ENCODE measurements at regions not wholly inside any gene's neighbourhood (a gene's known extent, or its start where the extent isn't known, plus 50 kb on each side); places are given as distances from the start of the nearest gene placed in this dataset.

DNA sequence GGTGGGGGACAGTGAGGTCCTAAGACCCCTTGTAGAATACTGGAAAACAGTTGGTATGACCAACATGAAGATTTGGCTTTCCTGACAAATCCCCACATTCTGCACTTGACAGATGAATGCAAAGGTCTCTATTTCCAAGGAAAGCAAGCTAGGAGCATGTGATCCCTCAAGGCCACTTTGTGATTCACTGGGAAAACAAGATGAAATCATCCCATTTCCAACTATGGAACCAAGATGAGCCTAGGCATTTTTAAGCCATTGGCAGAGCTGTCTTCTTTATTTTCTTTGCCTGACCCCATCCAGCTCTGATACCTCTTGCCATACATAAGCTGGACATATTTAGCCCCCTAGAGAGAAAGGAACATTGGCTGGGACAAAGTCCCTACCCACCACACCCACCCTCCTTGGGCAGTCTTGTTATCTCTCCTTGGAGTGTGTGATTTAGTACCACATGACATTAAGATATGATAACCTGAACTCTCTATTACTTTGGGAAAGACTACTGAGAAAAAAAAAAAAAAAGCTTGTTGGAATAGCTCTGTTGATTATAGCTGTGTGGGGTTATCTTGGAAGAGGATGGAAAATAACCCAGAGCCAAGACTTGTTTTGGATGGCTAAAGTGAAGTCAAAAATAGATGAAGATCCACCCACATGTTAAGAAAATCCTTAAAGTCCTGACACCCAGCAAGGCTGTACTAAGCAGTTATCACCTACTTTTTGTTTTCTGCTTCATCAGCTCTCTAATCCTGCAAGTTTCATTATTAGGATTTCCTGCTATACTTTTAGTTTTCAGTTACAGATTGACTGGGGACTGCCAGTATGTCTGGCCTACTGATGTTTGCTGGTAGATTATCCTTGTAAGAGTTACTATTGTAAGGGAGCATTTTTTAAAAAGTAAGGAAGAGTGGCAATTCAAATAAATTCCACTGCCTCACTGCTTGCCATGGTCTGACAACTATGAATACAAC, 90.1 kb upstream of the PREP start:
- no peak for DNase-seq (ENCODE audit: low read depth)

GRCh38 chr6:105489216-105489530, 86.3 kb upstream of the PREP start:
- no peak for DNase-seq (ENCODE audit: low read depth)

DNA sequence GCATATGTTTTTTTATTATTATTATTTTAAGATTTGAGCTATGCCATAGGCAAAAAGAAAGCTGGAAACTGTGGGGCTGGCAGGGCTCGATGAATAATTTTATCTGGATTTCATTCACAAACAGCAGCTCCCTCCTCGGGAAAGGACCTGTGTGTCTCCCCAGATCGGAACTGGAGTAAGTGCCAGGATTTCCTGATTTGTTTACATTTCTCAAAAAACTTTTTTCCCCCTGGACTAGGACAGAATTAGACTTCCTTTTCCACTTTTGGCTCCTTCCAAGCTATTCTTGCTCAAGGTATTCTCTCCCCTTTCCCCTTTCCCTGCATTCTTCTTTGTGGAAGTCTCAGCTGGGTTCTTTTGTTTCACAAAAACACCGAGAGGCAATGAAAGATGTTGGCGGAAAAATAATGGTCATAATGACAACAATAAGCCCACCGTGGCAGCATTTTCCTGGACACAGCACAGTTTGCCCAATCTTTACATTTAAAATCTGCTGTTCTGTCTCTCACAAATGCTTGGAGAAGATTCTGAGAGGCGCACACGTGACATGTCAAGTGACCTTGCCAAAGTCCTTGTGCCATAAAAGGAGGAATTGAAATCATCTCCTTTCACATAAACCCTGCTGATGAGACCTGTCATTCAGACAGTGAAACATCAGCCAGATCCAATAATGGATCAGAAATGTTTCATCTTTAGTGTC, 85.8 kb upstream of the PREP start:
- no peak for DNase-seq (ENCODE audit: low read depth)

DNA sequence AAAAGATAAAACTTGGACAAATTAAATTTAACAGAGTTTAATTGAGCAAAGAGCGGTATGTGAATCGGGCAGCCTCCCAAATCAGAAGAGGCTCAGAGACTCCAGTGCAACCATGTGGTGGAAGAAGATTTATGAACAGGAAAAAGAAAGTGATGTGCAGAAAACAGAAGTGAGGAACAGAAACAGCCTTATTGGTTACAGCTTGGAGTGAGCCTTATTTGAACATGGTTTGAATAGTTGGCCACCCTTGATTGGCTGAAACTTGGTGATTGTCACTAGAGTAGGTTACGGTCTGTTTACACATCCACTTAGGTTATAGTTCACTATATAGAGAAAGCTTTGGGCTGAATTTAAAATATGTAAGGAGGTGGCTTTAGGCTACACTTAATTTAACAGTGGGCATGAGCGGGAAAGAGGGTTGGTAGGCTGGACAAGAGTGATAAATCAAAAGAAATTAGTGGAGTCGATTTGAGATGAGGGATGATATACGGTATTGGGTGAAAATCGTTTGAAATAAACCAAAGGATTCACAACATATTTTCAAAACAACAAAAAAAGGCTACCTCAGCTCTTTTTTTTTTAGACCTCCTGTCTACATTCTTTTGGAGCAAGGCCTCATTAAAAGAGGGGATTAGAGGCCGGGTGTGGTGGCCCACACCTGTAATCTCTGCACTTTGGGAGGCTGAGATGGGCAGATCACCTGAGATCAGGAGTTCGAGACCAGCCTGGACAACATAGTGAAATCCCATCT, 84.3 kb upstream of the PREP start:
- no peak for DNase-seq (ENCODE audit: low read depth)

DNA sequence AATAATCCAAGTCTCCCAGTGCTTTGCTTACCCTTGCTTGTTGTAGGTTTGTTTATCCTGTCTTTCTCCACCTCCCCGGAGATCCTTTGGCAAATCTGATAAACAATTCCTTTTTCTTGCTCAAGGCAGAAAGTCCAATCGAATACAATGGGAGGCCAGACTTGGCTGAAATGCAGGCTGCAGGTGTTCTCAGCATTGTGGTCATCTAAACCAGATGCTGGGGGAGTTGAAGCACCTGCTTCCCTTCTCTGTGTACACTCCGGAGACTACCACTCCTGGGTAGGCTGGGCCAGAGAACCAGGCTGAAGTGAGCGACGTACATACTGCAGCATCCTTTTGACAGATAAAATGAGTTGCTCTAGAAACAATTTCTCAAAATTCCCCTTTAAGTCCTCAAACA, 82.6 kb upstream of the PREP start:
- no peak for DNase-seq (ENCODE audit: low read depth)

DNA sequence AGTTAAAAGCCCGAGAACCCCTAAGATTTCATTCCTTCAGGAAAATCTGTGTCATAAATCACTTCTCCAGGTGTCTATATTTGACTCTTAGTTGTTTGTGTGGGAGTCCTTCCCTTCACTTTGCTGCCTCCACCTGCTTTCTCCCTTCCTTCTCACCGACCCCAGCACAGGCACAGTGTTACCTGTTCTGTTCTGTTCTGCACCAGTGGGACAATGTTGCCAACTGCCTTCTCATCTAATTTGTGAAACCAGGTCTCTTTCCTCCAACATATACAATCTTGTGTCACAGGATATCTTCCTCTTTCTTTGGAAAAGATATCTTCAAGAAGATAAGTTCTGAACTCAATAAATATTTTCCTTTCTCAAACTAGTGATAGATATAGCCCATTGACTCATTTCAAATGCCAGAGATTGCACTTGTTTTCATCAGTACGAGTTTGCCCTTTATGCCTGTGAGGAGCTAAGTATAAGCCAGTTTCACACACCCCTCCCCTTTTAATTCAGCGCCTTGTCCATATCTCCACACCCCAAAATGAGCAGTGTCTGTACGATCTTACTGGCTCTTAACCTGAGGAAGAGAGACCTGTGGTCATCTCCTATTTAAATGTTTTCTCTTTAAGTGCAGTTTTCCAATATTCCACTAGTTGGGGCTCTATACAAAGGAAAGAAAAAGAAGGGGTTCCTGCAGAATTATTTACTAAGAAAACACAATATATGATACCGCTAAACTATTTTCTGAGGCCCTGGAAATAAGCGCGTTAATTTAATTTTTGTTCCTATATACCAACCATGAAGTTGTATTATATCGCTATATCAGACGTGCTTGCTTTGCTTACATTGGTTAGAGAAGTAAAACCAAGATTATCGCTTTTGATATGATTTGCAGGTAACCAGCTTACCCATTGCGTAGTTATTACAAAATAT, 81.6 kb upstream of the PREP start:
- no peak for DNase-seq (ENCODE audit: low read depth)

GRCh38 chr6:105483492-105483891, 80.6 kb upstream of the PREP start:
- no peak for DNase-seq (ENCODE audit: low read depth)

GRCh38 chr6:105482921-105483320, 80.0 kb upstream of the PREP start:
- DNase-seq (ENCODE audit: low read depth), result no peak

DNA sequence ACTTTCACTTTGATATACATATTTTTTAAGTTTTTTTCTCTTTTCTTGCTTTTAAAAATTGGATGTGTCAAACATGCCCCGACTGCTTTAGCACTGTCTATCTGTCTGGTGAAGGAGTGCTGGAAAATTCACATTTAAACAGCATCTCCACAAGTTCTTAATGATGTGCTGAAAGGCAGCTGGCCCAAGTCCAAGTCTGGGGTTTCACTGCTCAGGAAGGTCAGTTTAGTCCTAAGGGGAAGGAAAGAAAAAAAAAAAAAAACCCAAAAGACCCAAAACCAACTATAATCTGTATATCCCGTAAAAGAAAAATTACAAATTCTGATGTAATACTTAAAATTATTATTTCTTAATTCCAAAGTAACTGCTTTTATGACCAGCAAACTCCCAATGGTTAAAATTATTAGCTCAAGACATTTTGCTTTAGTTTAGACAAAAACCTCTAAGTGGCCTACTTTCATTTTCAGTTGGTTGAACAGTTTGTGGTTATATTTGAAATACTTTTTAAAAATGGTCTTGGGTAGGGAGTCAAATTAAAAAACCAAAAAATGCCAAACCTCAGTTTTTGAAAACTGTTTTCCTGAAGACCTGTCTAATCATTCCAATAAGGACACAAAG, 79.5 kb upstream of the PREP start:
- DNase-seq (ENCODE audit: low read depth), result no peak

- DNase-seq (ENCODE audit: low read depth), result no peak
These were observed 74.1 kb upstream of the PREP start for GRCh38 chr6:105476978-105477377.

GRCh38 chr6:105474234-105474633, 71.4 kb upstream of the PREP start:
- DNase-seq (ENCODE audit: low read depth), result no peak

DNA sequence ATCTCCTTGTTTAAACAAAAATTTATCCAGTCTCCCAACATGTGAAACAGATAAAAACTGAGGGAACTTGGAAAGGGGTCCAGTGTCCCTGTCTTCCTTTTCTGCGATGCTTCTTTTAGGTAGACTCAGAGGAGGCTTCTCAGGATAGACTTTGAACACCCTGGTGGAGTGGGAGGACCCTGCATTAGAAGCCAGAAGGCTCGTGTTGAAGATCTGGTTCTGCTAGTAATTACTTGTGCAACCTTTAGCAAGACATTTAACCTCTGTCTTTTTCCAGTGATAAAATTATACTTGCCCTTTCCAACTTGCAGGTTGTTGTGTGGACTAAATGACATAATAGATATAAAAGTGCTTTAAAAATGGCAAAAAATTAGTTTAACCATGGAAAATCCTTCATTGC, 67.1 kb upstream of the PREP start:
- no peak for DNase-seq (ENCODE audit: low read depth)

GRCh38 chr6:105468850-105469249, 66.0 kb upstream of the PREP start:
- no peak for DNase-seq (ENCODE audit: low read depth)

- no peak for DNase-seq (ENCODE audit: low read depth)
These were observed 58.0 kb upstream of the PREP start for GRCh38 chr6:105460860-105461259.

- no peak for DNase-seq (ENCODE audit: low read depth)
These were observed 57.0 kb upstream of the PREP start for GRCh38 chr6:105459864-105460263.

GRCh38 chr6:105459049-105459448, 56.2 kb upstream of the PREP start:
- no peak for DNase-seq (ENCODE audit: low read depth)

- DNase-seq (ENCODE audit: low read depth), result no peak
These were observed 55.7 kb upstream of the PREP start for GRCh38 chr6:105458551-105458950.

- no peak for DNase-seq (ENCODE audit: low read depth)
These were observed 55.2 kb upstream of the PREP start for GRCh38 chr6:105458084-105458483.

GRCh38 chr6:105453968-105454367, 51.1 kb upstream of the PREP start:
- DNase-seq (ENCODE audit: low read depth), result no peak

DNA sequence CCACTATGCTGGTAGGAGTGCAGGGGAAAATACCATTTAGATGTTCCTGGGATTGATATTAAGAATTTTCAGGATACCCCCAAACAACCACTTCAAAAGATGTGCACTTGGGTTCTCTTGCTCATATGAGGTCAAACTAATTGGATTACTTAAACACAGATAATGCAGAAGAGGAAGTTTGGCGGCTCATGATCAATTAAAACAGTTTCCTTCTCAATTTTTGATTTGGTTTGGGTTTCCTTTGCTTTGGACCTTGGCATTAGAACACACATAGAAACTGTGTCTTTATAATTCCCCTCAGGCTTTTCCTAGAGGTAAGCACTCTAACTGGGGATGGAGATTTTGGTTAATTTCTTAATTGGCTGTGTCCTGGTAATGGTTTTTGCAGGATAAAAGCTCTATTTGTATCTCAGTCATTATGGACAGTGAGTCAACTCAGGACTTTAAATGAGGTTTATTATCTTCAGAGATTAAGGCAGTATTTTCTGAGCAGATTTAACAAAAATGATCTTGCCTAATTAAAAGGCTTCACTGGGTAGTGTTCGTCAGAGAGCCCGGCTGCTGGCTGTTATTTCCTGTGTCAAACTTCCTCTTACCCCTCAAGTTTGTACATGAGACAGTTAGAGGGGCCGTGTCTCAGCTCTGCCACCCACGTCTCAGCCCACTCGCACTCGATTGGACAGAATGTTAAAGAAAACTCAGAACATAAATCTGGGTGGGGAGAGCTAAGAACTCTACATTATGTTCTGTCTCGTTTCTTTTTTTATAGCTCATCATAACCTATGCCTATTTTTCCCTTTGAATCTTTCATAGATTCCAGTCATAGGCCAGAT, 50.3 kb upstream of the PREP start:
- no peak for DNase-seq (ENCODE audit: low read depth)

Measured in activated T-cell treated with anti-CD3 and anti-CD28 coated beads for 48 hours (primary cell).